Liver (tissue), 8 donors: ENCODE measurements at regions not wholly inside any gene's neighbourhood (a gene's known extent, or its start where the extent isn't known, plus 50 kb on each side); places are given as distances from the start of the nearest gene placed in this dataset.
"Not testable (repeated sequence)": the region's sequence is repeated elsewhere in the genome, so short reads cannot be mapped to it uniquely, and the experiment has no call there.

Source experiments
- DNase-seq: peaks from one replicate; pipeline ENCODE4 v3.0.0-alpha.2; 2017; ENCODE audit warnings: low spot score
- H3K27ac ChIP-seq, 2 donors: one replicate each; pipeline ENCODE4 v1.7.0; 2013; ENCODE audit warnings: inconsistent platforms in 2 of 2, low read length in 2 of 2, control low read depth in 1 of 2, low read depth in 1 of 2, mild to moderate bottlenecking in 1 of 2
- H3K27me3 ChIP-seq, 4 donors: one replicate each; pipeline versions ENCODE4 v1.6.1 to v1.7.0; 2013; ENCODE audit warnings: low read length in 3 of 4, inconsistent platforms in 1 of 4, mild to moderate bottlenecking in 1 of 4, moderate library complexity in 1 of 4; ENCODE audit not compliant: control insufficient read depth in 4 of 4, insufficient read depth in 4 of 4
- H3K36me3 ChIP-seq, 4 donors: one replicate each; pipeline versions ENCODE4 v1.6.1 to v1.7.0; 2013; ENCODE audit warnings: low read length in 3 of 4, mild to moderate bottlenecking in 3 of 4, low read depth in 1 of 4, moderate library complexity in 1 of 4; ENCODE audit not compliant: control insufficient read depth in 4 of 4, insufficient read depth in 3 of 4
- H3K4me1 ChIP-seq, 4 donors: one replicate each; pipeline versions ENCODE4 v1.6.1 to v1.7.0; 2013; ENCODE audit warnings: low read length in 3 of 4, mild to moderate bottlenecking in 3 of 4, moderate library complexity in 1 of 4; ENCODE audit not compliant: control insufficient read depth in 4 of 4, insufficient read depth in 4 of 4
- H3K4me3 ChIP-seq, 3 donors: one replicate each; pipeline versions ENCODE4 v1.6.1 to v1.7.0; 2013; ENCODE audit warnings: low read length in 3 of 3, control low read depth in 1 of 3, low read depth in 1 of 3, mild to moderate bottlenecking in 1 of 3
- H3K9ac ChIP-seq, 2 donors: one replicate each; pipeline ENCODE4 v1.7.0; 2013; ENCODE audit warnings: low read length in 2 of 2, mild to moderate bottlenecking in 2 of 2, moderate library complexity in 2 of 2, control low read depth in 1 of 2, low read depth in 1 of 2
- H3K9me3 ChIP-seq, 4 donors: one replicate each; pipeline versions ENCODE4 v1.6.1 to v1.7.0; 2013; ENCODE audit warnings: low read length in 3 of 4; ENCODE audit not compliant: control insufficient read depth in 4 of 4
- EGR1 ChIP-seq, 2 donors: IDR thresholded peaks; 2 replicates each; pipeline ENCODE4 v1.6.1; 2016 to 2018; ENCODE audit warnings: antibody characterized with exemption in 2 of 2, low read depth in 2 of 2
- FOXA1 ChIP-seq: IDR thresholded peaks from 2 replicates; pipeline ENCODE4 v1.6.1; 2016; ENCODE audit warnings: antibody characterized with exemption
- FOXA2 ChIP-seq: IDR thresholded peaks from 2 replicates; pipeline ENCODE4 v1.6.1; 2016; ENCODE audit warnings: antibody characterized with exemption
- GABPA ChIP-seq, 2 donors: IDR thresholded peaks in 1 of 2; conservative IDR thresholded peaks in 1 of 2; 2 replicates each; pipeline ENCODE4 v1.6.1; 2016; ENCODE audit warnings: antibody characterized with exemption in 2 of 2, mild to moderate bottlenecking in 1 of 2, moderate library complexity in 1 of 2
- HNF4A ChIP-seq, 2 donors: conservative IDR thresholded peaks; 2 replicates each; pipeline ENCODE4 v1.6.1; 2016; ENCODE audit warnings: antibody characterized with exemption in 2 of 2, mild to moderate bottlenecking in 2 of 2
- HNF4G ChIP-seq: IDR thresholded peaks from 2 replicates; pipeline ENCODE4 v1.6.1; 2016; ENCODE audit warnings: antibody characterized with exemption
- JUND ChIP-seq, 2 donors: IDR thresholded peaks; 2 replicates each; pipeline ENCODE4 v1.6.1; 2016; ENCODE audit warnings: antibody characterized with exemption in 2 of 2
- NR2F2 ChIP-seq: IDR thresholded peaks from 2 replicates; pipeline ENCODE4 v1.6.1; 2016; ENCODE audit warnings: antibody characterized with exemption
- RAD21 ChIP-seq, 2 donors: IDR thresholded peaks; 2 replicates each; pipeline ENCODE4 v1.6.1; 2016; ENCODE audit warnings: antibody characterized with exemption in 2 of 2, mild to moderate bottlenecking in 2 of 2
- RXRA ChIP-seq, 2 donors: IDR thresholded peaks; 2 replicates each; pipeline ENCODE4 v1.6.1; 2017 to 2018; ENCODE audit warnings: antibody characterized with exemption in 2 of 2, mild to moderate bottlenecking in 1 of 2
- SP1 ChIP-seq: IDR thresholded peaks from 2 replicates; pipeline ENCODE4 v1.6.1; 2018; ENCODE audit warnings: antibody characterized with exemption, mild to moderate bottlenecking
- TAF1 ChIP-seq: conservative IDR thresholded peaks from 2 replicates; pipeline ENCODE4 v1.6.1; 2016; ENCODE audit warnings: antibody characterized with exemption, mild to moderate bottlenecking
- YY1 ChIP-seq: IDR thresholded peaks from 2 replicates; pipeline ENCODE4 v1.6.1; 2016; ENCODE audit warnings: antibody characterized with exemption, mild to moderate bottlenecking
- ZBTB33 ChIP-seq: IDR thresholded peaks from 2 replicates; pipeline ENCODE4 v1.6.1; 2016; ENCODE audit warnings: antibody characterized with exemption
- WGBS: extraction: QIAGEN DNeasy Blood & Tissue Kit; methylation state at CpG from one replicate; pipeline ENCODE4 v1.1.7; 2013; 5-methylcytosine and 5-hydroxymethylcytosine counted together
- TF ChIP-seq, protein P1 (sequence below): IDR thresholded peaks from 2 replicates; pipeline ENCODE4 v1.6.1; 2016; ENCODE audit warnings: antibody characterized with exemption
- TF ChIP-seq, protein P2 (sequence below): fragments of 150-350 bp; IDR thresholded peaks from 2 replicates; pipeline ENCODE4 v1.5.1; 2017; ENCODE audit warnings: improper control_type of control experiment, low read depth, low read length; ENCODE audit not compliant: missing input control
- TF ChIP-seq, protein P3 (sequence below): IDR thresholded peaks from 2 replicates; pipeline ENCODE4 v1.6.1; 2016; ENCODE audit warnings: antibody characterized with exemption
- TF ChIP-seq, protein P4 (sequence below): IDR thresholded peaks from 2 replicates; pipeline ENCODE4 v1.6.1; 2016; ENCODE audit warnings: antibody characterized with exemption, mild to moderate bottlenecking
- donor health status: healthy.
- donor health status: healthy.
- donor health status: healthy.
- donor health status: healthy.
- donor health status: healthy.

- H3K4me1 ChIP-seq: no peaks in the 10 kb centered on the region
- H3K9ac ChIP-seq: no peak overlapping the region
- no peak overlapping the region for H3K4me3 ChIP-seq
- no peak for TF ChIP-seq HNF4A (conservative IDR thresholded peaks at IDR 0.05)
- TF ChIP-seq, protein P1, sequence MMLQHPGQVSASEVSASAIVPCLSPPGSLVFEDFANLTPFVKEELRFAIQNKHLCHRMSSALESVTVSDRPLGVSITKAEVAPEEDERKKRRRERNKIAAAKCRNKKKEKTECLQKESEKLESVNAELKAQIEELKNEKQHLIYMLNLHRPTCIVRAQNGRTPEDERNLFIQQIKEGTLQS: no peak
- TF ChIP-seq EGR1 (IDR thresholded peaks at IDR 0.05; ENCODE audit: low read depth in 2 of 2): no peak
- no peak for TF ChIP-seq ZBTB33
- TF ChIP-seq, protein P2, sequence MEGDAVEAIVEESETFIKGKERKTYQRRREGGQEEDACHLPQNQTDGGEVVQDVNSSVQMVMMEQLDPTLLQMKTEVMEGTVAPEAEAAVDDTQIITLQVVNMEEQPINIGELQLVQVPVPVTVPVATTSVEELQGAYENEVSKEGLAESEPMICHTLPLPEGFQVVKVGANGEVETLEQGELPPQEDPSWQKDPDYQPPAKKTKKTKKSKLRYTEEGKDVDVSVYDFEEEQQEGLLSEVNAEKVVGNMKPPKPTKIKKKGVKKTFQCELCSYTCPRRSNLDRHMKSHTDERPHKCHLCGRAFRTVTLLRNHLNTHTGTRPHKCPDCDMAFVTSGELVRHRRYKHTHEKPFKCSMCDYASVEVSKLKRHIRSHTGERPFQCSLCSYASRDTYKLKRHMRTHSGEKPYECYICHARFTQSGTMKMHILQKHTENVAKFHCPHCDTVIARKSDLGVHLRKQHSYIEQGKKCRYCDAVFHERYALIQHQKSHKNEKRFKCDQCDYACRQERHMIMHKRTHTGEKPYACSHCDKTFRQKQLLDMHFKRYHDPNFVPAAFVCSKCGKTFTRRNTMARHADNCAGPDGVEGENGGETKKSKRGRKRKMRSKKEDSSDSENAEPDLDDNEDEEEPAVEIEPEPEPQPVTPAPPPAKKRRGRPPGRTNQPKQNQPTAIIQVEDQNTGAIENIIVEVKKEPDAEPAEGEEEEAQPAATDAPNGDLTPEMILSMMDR: no peak
- no peak for TF ChIP-seq SP1
- TF ChIP-seq FOXA2: no peak
- no peak for TF ChIP-seq JUND (IDR thresholded peaks at IDR 0.05)
- TF ChIP-seq GABPA (IDR thresholded peaks at IDR 0.05 in 1 of 2, conservative IDR thresholded peaks at IDR 0.05 in 1 of 2): no peak
- TF ChIP-seq HNF4G: no peak
- no peak for TF ChIP-seq YY1
- TF ChIP-seq RAD21 (IDR thresholded peaks at IDR 0.05): no peak
- no peaks in the 10 kb centered on the region for H3K36me3 ChIP-seq
- no peaks in the 10 kb centered on the region for H3K27me3 ChIP-seq
- no peak for DNase-seq
- no peak overlapping the region for H3K27ac ChIP-seq
- H3K9me3 ChIP-seq: peaks cover 0 to 9% (median 3%) of the 10 kb centered on the region in 4 donors
- WGBS: 89% methylated on average over 1 of the region's 1 CpG
Observed at GRCh38 chr5:145619806-145620310, 215.3 kb downstream of the PRELID2 start.

- not testable (repeated sequence) for H3K36me3 ChIP-seq, H3K9ac ChIP-seq, H3K4me3 ChIP-seq, H3K4me1 ChIP-seq, H3K9me3 ChIP-seq, DNase-seq, H3K27me3 ChIP-seq, H3K27ac ChIP-seq
- WGBS: 93% methylated on average over 7 of the region's 7 CpGs
Observed at GRCh38 chr5:145616739-145617138, 218.4 kb downstream of the PRELID2 start.

DNA sequence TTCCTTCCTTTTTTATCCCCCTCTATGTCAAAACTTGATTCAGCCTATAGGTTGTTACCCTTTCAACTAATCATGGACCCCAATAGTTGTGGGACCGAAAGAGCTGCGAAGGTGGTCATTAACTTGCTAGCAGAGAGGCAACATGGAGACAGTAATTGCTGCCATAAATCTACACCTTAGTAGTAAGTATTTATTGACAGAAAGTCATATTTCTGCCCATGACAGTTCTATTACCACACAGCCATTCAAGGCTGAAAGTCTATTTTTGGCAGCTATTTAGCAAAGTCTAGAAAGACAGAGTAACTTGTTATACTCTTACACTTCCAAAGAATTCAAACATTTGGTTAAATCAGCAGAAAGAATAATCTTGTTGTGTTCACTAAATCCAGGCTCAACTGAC lies 236.2 kb downstream of the PRELID2 start:
- no peak for DNase-seq
- Histone ChIP-seq H3K36me3 (no peaks in the 10 kb centered on the region), H3K27ac (no peak overlapping the region), H3K4me3 (no peak overlapping the region), H3K9me3 (no peaks in the 10 kb centered on the region), H3K27me3 (no peaks in the 10 kb centered on the region), H3K9ac (no peak overlapping the region), H3K4me1 (no peaks in the 10 kb centered on the region)
- 86% methylated on average over 2 of the region's 2 CpGs for WGBS
- TF ChIP-seq TAF1 (no peak), ZBTB33 (no peak), SP1 (no peak), YY1 (no peak), FOXA1 (no peak), NR2F2 (no peak), JUND (IDR thresholded peaks at IDR 0.05) (no peak), RXRA (IDR thresholded peaks at IDR 0.05) (no peak), RAD21 (IDR thresholded peaks at IDR 0.05) (no peak)
- TF ChIP-seq, protein P3, sequence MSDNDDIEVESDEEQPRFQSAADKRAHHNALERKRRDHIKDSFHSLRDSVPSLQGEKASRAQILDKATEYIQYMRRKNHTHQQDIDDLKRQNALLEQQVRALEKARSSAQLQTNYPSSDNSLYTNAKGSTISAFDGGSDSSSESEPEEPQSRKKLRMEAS: no peak
- TF ChIP-seq, protein P4, sequence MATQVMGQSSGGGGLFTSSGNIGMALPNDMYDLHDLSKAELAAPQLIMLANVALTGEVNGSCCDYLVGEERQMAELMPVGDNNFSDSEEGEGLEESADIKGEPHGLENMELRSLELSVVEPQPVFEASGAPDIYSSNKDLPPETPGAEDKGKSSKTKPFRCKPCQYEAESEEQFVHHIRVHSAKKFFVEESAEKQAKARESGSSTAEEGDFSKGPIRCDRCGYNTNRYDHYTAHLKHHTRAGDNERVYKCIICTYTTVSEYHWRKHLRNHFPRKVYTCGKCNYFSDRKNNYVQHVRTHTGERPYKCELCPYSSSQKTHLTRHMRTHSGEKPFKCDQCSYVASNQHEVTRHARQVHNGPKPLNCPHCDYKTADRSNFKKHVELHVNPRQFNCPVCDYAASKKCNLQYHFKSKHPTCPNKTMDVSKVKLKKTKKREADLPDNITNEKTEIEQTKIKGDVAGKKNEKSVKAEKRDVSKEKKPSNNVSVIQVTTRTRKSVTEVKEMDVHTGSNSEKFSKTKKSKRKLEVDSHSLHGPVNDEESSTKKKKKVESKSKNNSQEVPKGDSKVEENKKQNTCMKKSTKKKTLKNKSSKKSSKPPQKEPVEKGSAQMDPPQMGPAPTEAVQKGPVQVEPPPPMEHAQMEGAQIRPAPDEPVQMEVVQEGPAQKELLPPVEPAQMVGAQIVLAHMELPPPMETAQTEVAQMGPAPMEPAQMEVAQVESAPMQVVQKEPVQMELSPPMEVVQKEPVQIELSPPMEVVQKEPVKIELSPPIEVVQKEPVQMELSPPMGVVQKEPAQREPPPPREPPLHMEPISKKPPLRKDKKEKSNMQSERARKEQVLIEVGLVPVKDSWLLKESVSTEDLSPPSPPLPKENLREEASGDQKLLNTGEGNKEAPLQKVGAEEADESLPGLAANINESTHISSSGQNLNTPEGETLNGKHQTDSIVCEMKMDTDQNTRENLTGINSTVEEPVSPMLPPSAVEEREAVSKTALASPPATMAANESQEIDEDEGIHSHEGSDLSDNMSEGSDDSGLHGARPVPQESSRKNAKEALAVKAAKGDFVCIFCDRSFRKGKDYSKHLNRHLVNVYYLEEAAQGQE: no peak
- TF ChIP-seq, protein P1: no peak
